ENCODE measurements at regions not wholly inside any gene's neighbourhood (a gene's known extent, or its start where the extent isn't known, plus 50 kb on each side); places are given as distances from the start of the nearest gene placed in this dataset.

DNA sequence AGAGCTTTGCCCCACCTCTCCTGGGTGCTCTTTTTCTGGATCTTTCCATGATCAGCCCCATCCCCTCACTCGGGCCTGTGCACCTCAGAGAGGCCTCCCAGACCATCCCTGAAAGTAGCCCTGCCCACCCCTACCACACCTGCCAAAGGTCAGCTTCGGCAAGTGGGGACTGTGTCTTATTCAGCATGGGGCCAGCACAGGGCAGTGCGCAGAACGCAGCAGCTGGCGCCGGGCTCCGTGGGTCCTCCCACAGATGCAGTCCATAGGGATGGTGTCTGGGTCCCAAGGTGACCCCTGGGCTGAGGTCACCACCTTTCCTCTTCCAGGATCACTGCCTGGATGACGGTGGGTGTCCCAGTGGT is 79.4 kb downstream of the CEBPB start:
- TF ChIP-seq, protein P1, sequence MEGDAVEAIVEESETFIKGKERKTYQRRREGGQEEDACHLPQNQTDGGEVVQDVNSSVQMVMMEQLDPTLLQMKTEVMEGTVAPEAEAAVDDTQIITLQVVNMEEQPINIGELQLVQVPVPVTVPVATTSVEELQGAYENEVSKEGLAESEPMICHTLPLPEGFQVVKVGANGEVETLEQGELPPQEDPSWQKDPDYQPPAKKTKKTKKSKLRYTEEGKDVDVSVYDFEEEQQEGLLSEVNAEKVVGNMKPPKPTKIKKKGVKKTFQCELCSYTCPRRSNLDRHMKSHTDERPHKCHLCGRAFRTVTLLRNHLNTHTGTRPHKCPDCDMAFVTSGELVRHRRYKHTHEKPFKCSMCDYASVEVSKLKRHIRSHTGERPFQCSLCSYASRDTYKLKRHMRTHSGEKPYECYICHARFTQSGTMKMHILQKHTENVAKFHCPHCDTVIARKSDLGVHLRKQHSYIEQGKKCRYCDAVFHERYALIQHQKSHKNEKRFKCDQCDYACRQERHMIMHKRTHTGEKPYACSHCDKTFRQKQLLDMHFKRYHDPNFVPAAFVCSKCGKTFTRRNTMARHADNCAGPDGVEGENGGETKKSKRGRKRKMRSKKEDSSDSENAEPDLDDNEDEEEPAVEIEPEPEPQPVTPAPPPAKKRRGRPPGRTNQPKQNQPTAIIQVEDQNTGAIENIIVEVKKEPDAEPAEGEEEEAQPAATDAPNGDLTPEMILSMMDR (IDR thresholded peaks at IDR 0.05) = no peak
- TF ChIP-seq POLR2A (IDR thresholded peaks at IDR 0.05) = no peak

All from lower leg skin (tissue), 3 donors.